Jurkat, Clone E6-1 (cell line): ENCODE measurements at regions not wholly inside any gene's neighbourhood (a gene's known extent, or its start where the extent isn't known, plus 50 kb on each side); places are given as distances from the start of the nearest gene placed in this dataset.

ENCODE experiments used
- DNase-seq: peaks from one replicate; pipeline ENCODE4 v3.0.0-alpha.2; 2011; ENCODE audit warnings: low read depth, low spot score
- H3K4me3 ChIP-seq: 2 replicates; pipeline ENCODE4 v1.5.1; 2011; ENCODE audit warnings: mild to moderate bottlenecking, low read length, control low read depth, moderate library complexity

DNA sequence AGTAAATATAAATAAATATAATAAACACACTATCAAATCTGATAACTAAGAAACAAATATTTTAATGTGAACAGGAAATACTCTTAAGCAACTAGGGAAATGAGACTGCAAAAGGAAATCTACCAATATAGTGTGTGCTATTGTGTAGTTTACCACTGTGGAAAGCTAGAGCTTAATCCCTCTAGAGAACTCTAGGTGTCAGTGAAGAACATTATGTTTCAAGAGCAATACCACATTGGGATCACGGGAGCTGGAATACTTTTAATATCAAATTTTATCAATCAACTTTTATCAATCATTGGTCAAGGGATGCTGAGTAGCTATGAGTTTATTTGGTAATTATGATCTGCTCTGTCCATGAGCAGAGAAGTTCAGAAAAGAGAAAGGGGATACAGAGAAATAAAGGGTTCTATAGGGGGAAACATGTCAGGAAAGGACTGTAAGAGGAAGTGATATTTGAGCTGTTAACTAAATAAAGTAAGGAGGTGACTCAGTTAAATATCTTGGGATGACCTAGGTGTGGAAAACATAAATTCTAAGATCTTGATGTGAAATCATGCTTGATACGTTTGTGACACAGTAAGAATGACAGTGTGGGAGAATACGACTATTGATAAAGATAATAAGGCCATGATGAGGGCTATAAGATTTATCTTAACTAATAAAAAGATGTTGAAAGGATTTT, 762.2 kb upstream of the ALCAM start:
- no peak for DNase-seq
- no peak overlapping the region for H3K4me3 ChIP-seq

DNA sequence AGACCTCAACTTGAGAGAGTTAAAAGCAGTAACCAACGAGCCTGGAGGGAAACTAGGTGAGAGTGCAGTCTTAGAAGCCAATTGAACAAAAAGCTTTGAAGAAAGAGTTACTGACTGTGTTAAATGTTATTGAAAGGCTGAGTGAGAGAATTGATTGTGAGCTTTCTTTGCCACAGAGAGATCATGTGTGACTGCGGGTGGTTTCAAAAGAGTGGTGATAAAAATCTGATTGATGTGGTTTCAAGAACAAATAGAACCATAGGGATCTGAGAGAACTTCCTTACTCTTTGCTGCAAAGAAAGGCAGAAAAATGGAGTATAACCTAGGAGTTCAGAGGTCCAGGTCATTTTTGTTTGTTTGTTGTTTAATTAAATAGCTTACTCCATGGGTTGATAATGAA, 759.9 kb upstream of the ALCAM start:
- no peak for DNase-seq
- no peak overlapping the region for H3K4me3 ChIP-seq

DNA sequence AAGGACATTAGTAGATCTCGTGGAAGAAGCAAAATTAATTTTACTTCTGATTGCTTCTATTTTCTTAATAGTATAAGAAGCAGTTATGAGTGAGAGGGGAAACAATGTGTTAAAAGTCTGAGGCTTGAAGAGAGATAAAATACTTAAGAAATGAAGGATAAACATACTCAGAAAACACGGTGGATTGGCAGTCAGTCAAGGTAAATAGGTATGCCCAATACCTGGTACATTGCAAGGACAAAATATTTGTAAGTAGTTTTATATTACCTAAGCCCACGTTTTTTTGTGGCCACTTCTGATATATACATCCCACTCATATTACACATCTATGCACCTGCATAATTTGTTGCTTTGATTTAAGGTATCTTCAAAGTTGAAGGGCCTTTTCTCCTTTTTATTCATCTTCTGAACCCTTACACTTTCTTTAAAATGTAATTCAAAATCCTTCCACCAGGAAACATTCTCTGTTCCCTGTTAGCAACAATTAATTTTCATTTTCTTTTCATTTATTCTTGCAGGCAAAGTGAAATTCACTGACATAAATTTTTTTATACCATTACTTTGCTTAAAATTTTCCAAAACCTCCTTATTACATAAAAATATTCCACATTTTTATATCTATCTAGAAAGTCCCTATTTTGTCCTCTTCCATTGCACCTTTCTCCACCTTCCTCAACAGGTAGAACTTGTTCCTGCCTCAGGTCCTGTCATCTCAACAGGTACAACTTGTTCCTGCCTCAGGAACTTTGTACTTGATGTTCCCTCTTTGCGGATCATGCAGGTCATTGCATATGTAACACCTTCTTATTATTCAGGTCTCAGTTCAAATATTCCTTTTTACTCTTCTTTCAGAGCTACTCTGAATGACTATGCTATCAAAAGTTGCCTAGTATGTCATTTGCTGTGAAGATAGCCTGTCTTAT, 755.7 kb upstream of the ALCAM start:
- no peak overlapping the region for H3K4me3 ChIP-seq
- DNase-seq: no peak

DNA sequence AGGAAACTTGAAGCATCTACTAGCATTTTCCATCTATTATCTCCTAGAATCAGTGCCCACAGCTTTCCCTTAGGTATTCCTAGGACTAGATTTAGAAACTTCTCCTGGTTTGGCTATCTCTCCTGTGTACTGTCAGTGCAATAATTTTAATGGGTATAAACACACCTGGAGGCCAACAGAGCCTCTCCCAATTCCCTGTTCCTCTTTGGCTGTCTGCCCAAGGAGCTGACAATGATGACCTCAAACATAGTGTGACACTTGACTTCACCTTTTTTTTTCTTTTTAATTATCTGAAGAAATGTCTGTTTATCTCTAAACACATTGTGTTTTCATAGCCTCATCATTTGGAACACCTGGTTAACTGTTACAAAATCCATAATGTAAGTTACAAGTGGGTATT, 754.5 kb upstream of the ALCAM start:
- DNase-seq: no peak
- H3K4me3 ChIP-seq: no peak overlapping the region

DNA sequence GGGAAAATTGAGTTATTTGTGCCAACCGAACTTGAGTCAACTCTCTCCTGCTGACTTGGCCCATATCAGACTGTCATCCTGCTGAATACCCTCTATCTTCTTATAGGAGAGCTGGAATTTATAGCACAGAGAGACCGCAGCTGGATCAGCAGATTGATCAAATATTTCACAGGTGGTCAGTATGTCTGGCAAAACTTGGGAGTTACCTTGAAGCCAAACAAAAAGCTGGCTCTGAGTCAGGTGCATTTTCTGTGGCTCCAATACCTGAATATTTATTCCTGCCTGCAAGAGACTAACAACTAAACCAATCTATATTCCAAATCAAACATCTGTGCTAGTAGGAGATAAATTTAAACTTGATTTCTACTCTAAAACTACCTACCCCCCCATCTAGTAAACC, 752.1 kb upstream of the ALCAM start:
- no peak overlapping the region for H3K4me3 ChIP-seq
- DNase-seq: no peak

DNA sequence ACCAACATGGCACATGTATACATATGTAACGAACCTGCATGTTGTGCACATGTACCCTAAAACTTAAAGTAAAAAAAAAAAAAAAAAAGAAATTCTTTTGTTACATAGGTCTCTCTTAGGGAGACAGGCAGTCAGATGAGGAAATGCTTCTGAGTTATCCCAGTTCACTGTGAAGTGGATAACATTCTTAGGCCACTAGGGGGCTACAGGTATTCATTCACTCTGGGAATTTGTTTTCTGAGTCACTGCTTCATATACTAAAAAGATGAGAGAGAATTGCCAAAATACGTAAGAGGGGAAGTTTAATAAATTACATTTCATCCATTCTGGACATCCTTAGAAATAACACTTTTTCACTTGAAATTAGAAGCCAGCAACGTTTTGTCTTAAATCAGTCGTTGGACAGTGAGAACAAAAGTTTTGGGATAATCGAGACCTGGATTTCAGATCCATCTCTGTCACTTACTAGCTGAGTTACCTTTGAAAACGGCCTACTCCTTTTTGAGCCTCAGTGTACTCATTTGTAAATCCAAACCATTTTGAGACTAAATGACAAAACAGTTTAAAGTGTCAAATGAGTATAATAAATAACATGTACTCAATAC, 738.4 kb upstream of the ALCAM start:
- peak; percentile 12 for DNase-seq
- no peak overlapping the region for H3K4me3 ChIP-seq

DNA sequence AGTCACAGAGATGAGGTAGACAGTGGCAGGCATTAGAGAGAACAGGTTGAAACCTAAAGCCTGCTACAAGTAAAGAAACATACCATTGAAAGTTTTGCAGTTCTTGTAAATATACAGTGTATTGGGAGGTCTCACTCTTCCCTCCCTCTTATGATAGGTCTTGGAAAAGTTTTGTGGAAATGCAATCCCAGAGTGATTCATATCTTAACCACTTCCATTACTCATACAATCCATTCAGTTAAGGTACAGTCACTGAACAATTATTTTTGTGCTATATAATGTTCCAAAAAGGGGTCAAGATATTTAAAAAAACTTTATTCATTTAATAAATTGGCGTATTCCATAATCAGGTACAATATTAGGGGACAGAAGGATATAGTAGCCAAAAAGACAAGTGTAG, 737.7 kb upstream of the ALCAM start:
- DNase-seq: no peak

DNA sequence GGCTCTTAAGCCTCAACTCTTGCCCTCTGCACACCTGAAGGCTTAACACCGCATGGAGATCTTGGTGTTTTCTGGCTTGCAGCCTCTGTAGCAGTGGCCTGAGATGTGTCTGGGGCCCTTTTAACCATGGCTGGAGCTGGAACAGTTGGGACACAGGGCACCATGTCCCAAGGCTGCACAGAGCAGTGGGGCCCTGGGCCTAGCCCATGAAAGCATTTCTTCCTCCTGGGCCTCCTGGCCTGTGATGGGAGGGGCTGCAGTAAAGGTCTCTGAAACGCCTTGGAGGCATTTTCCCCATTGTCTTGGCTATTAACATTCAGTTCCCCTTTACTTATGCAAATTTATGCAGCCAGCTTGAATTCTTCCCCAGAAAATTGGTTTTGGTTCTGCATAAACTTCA, 735.5 kb upstream of the ALCAM start:
- no peak overlapping the region for H3K4me3 ChIP-seq
- DNase-seq: no peak

More for the DNA sequence above, 737.7 kb upstream of the ALCAM start:
- no peak overlapping the region for H3K4me3 ChIP-seq

DNA sequence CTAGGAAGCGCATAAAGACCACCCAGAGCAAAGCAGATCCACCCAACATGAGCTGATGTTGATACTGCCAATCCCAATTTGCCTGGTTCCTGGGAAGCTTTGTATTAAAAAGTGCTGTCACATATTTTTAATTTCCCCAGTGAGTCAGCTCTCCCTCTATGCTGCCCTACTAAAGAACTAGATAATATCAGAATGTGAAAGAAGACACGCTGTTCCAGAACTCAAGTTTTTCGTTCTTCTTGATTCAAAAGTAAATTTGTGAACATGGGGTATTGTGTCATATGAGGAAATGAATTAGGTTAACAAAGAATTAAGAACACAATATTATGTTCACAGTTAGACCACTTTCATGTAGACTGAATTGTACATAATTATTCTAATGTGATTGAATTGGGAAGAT, 734.2 kb upstream of the ALCAM start:
- DNase-seq: no peak
- no peak overlapping the region for H3K4me3 ChIP-seq

DNA sequence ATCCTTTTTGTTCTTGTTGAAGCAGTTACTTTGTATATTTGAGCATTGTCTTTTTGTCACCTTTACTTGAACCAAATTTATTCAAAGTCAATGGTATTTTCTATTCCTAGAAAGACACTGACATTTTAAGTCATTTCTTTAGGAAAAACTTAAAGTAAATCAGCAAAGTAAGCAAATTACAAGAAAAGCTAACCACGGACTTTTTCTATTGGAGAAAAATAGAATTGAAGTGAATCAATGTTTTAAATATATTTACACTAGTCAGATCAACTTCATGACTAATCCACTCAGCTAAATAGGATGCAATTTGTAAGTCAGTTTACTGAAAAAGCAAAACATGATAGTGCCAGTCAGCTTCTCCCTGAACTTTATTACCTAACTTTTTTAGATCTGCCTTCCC, 733.8 kb upstream of the ALCAM start:
- no peak for DNase-seq
- H3K4me3 ChIP-seq: no peak overlapping the region

DNA sequence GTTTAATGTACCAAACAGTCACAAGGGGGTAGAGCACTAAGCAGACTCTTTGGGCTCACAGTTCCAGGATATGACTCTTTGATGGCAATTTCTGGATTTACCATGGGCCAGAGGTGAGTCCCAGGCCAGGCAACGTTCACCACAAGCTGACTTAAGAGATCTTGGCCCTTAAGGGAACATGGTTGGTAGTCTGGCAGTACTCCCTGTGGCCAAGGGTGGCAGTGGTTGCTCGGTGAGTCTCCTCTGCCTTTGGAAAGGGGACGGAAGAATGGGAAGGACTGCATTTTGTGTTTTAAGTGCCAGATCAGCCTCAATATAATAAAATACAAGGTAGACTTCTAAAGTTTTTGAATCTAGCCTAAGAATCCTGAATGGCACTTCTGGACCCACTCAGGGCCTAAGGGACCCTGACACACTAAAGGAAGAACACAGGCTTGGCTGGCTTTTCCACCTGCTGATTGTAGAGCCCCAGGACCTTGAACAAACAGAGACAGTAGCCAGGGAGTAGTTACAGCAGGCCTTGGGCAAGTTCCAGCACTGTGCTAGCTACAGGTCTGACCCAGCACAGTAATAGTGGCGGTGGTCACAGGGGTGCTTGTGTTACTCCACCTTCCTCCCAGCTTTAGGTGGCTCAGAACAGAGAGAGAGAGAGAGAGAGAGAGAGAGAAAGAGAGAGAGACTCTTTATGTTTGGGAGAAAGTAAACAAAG, 730.7 kb upstream of the ALCAM start:
- no peak overlapping the region for H3K4me3 ChIP-seq
- DNase-seq: no peak

DNA sequence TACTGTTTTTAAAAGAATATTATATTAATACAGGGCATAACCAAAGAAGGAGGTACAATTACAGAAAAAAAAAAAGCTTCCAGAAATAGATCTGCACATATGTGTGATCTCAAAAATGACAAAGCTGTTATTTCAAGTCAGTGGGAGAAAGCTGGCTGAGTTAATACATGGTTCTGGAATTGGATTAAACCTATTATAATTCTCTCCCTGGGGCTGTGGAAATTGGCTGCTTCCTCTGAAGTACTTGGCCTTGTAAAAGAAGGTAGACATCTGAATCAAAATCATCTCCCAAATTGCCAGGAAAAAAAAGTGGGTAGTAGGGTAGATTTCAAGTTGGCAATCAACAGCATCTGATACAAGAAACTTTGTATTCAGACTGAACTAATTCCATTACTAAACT, 723.9 kb upstream of the ALCAM start:
- no peak for DNase-seq
- no peak overlapping the region for H3K4me3 ChIP-seq

DNA sequence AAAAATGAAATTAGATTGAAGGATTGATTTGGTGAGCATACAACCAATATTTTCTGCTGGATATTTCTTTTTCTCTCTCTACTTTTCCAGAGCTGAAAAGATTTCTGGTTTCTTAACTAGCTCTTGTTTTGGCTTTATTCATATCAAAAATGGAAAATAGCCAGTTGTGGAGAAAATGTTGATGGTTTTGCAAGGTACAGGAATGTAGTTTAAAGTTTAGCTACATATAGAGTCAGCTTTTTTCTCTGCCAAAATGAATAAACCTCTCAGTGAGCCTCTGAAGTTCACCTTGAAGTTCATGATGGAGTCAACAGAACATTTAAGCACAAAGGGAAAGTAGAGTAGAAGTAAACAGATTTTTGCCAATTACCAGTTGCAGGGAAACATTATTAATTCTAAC, 720.5 kb upstream of the ALCAM start:
- H3K4me3 ChIP-seq: no peak overlapping the region
- no peak for DNase-seq

DNA sequence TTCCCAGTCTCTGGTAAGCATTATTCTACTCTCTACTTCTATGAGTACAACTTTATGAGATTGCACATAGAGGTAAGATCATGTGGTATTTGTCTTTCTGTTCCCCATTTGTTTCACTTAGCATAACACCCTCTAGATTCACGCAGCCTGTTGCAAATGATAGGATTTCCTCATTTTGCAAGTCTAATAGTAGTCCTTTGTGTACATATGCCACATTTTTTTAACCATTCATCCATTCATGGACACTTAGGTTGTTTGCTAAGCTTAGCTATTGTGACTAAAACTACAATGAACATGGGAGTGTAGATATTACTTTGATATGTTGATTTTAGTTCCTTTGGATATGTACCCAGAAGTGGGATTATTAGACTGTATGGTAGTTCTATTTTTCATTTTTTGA, 717.9 kb upstream of the ALCAM start:
- no peak for DNase-seq
- H3K4me3 ChIP-seq: no peak overlapping the region

DNA sequence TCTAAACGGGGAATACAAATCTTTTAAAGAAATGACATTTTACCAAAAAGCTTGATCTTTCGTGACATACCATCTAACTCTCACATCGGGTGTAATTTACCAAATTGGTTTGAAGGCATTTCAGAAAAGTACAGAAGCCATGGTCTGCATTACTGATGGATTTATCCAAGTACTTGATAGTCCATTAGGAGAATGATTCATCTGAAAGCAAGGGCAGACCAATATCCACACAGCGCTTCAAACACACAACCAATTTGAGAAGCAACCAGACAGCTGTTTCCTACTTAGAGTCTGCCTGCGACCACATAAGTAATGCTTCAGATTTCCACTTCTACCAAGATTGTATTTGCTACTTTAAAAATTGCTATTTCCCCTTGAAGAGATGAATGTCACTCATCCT, 697.6 kb upstream of the ALCAM start:
- DNase-seq: no peak
- H3K4me3 ChIP-seq: no peak overlapping the region

DNA sequence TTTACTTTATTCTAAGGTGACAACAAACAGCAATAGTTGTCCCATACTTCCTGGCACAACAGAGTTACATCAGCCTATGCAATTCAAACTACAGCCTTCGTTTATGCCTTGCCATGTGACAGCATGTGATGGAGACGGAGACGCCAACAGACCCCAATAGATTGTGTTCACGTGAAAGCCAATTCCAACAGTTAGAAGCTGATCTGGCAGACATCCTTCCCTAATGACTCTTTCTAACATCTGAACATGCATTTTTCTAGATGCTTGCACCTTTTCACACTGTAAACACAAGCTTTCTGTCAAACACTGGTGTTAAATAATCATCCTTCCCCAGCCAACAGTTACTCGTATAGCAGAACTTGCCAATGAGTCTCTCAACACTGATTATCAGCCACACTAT, 694.4 kb upstream of the ALCAM start:
- DNase-seq: no peak
- H3K4me3 ChIP-seq: no peak overlapping the region

DNA sequence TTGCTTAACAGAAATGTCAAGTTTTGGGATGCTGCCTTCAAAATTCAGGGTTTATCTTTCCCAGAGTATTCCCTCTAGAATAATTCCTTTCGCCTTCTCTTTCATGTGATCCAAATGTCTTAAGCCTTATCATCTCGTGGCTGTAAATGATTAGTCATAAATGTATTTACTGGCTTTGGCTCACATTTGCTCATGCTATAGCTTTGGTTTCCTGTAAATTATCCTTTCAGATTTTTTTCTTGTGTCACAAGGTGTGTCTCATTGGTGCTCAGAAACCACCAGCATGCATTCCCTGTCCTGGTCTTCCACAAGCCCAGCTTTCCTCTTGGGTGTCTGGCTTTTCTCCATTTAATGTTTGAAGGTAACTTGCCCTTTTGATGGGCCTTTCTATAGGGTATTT, 692.7 kb upstream of the ALCAM start:
- DNase-seq: no peak
- H3K4me3 ChIP-seq: no peak overlapping the region

DNA sequence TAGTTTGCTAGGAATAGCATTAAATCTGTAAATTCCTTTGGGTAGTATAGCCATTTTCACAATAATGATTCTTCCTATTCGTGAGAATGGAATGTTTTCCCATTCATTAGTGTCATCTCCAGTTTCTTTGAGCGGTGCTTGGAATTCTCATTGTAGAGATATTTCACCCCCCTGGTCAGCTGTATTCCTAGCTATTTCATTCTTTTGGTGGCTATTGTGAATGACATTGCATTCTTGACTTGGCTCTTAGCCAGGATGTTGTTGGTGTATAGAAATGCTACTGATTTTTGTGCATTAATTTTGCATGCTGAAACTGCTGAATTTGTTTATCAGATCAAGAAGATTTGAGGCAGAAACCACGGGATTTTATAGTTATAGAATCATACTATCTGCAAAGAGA, 690.5 kb upstream of the ALCAM start:
- H3K4me3 ChIP-seq: no peak overlapping the region
- DNase-seq: no peak

DNA sequence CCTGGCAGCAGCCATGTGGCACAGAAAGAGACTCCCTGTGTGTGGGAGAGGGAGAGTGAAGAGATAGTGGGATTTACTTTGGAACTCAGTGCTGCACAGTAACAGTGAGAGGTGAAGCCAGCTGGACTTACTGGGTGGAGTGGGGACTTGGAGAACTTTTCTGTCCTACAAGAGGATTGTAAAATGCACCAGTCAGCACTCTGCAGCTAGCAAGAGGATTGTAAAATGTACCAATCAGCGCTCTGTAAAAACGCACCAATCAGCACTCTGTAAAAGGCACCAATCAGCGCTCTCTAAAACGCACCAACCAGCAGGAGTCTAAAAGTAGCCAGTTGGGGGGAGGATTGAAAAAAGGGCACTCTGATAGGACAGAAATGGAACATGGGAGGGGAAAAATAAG, 688.8 kb upstream of the ALCAM start:
- no peak for DNase-seq
- H3K4me3 ChIP-seq: no peak overlapping the region

DNA sequence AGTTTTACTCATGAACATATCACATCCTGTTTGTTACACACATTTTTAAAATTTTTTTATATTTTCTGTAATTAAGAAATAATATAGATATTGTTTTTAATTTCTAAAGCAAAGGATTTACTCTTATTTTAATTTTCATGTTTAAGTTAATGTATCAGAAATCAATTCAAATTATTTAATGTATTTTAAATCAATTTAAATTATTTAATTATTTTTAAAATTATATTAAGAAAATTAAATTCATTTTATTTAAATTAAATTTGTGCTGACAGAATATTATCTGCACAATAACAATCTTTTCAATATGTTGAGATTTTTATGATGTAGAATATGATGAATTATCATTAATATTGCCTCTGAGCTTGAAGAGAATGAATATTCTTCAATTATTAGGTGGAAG, 681.2 kb upstream of the ALCAM start:
- no peak overlapping the region for H3K4me3 ChIP-seq
- DNase-seq: no peak
